ENCODE measurements at regions not wholly inside any gene's neighbourhood (a gene's known extent, or its start where the extent isn't known, plus 50 kb on each side); places are given as distances from the start of the nearest gene placed in this dataset.

DNA sequence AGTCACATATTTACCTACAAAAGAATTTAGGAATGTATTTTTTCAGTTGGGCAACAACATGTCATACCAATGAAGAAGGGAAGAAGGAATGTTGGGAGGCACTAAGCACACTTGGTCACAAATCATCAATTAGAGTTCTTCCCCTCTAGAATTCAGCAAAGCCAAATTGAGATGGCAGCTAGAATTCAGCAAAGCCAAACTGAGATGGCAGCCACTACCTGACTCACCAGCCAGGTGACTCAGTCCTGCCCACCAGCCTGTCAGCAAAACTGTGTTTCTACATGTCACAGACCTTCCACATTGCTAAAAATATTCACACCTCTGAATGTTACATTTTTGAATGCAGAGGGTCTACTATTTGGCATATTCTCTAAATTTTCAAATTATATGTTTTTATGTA is 63.2 kb upstream of the NOCT start:
- TF ChIP-seq, protein P1, sequence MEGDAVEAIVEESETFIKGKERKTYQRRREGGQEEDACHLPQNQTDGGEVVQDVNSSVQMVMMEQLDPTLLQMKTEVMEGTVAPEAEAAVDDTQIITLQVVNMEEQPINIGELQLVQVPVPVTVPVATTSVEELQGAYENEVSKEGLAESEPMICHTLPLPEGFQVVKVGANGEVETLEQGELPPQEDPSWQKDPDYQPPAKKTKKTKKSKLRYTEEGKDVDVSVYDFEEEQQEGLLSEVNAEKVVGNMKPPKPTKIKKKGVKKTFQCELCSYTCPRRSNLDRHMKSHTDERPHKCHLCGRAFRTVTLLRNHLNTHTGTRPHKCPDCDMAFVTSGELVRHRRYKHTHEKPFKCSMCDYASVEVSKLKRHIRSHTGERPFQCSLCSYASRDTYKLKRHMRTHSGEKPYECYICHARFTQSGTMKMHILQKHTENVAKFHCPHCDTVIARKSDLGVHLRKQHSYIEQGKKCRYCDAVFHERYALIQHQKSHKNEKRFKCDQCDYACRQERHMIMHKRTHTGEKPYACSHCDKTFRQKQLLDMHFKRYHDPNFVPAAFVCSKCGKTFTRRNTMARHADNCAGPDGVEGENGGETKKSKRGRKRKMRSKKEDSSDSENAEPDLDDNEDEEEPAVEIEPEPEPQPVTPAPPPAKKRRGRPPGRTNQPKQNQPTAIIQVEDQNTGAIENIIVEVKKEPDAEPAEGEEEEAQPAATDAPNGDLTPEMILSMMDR (IDR thresholded peaks at IDR 0.05), result no peak
- no peak for TF ChIP-seq POLR2A (IDR thresholded peaks at IDR 0.05)
- Histone ChIP-seq H3K27ac (no peak overlapping the region), H3K27me3 (no peaks in the 10 kb centered on the region), H3K36me3 (no peaks in the 10 kb centered on the region), H3K9me3 (no peaks in the 10 kb centered on the region), H3K4me3 (no peak overlapping the region), H3K4me1 (no peaks in the 10 kb centered on the region)
- DNase-seq, result no peak
- intact Hi-C loops (cut with DNase I; ENCODE audit: low total_unique reads), result no loop called here

DNA sequence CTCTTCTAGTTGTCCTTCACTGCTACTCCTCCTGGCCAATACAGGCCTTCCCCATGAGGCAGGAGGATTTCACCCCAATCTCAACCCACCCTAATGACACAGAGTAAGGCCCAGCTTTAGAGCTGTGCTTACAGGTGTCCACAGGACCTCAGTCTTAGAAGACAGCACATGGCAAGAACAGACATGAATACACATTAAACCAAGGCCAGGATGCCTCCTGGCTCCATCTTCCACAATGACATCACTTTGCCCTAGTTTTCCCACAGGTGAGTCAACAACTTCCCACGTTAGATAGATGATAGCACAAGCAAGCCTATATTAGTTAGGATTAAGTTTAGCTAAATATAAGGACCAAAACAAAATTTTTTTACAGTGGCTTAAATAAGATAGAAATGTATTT is 63.8 kb upstream of the NOCT start:
- Histone ChIP-seq H3K36me3 (no peaks in the 10 kb centered on the region), H3K27me3 (no peaks in the 10 kb centered on the region), H3K27ac (no peak overlapping the region), H3K4me1 (no peaks in the 10 kb centered on the region), H3K9me3 (no peaks in the 10 kb centered on the region), H3K4me3 (no peak overlapping the region)
- no peak for DNase-seq
- intact Hi-C loops (cut with DNase I; ENCODE audit: low total_unique reads), result no loop called here
- TF ChIP-seq, protein P1 (IDR thresholded peaks at IDR 0.05), result no peak
- no peak for TF ChIP-seq POLR2A (IDR thresholded peaks at IDR 0.05)

GRCh38 chr4:138949866-138950265 is 65.7 kb upstream of the NOCT start:
- no peaks in the 10 kb centered on the region for H3K4me1 ChIP-seq
- TF ChIP-seq POLR2A (IDR thresholded peaks at IDR 0.05), result no peak
- TF ChIP-seq, protein P1 (IDR thresholded peaks at IDR 0.05), result no peak
- no peaks in the 10 kb centered on the region for H3K9me3 ChIP-seq
- no peak overlapping the region for H3K4me3 ChIP-seq
- no peaks in the 10 kb centered on the region for H3K36me3 ChIP-seq
- no peaks in the 10 kb centered on the region for H3K27me3 ChIP-seq
- intact Hi-C loops (cut with DNase I; ENCODE audit: low total_unique reads), result no loop called here
- DNase-seq, result no peak
- no peak overlapping the region for H3K27ac ChIP-seq

DNA sequence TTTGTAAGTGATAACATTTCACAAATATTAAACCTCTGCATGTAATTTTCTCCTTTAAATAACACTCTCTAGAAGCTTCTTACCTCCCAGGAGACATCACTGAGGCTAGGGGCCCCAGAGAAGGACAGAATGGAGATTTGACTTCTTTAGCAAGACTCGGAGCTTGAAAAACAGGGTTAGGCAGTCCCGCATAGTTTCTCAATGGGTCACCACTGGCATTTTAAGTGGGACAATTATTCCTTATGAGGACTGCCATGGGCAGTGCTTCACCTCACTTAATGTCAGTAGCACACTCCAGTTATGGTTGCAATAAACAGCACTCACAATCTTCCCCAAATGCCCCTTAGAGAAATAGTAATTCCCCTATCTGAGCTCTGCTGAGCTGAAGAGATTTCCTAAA is 66.7 kb upstream of the NOCT start:
- H3K27ac ChIP-seq, result no peak overlapping the region
- no peak for DNase-seq
- intact Hi-C loops (cut with DNase I; ENCODE audit: low total_unique reads), result no loop called here
- H3K4me3 ChIP-seq, result no peak overlapping the region
- no peak for TF ChIP-seq POLR2A (IDR thresholded peaks at IDR 0.05)
- TF ChIP-seq, protein P1 (IDR thresholded peaks at IDR 0.05), result no peak
- H3K4me1 ChIP-seq, result no peaks in the 10 kb centered on the region
- no peaks in the 10 kb centered on the region for H3K9me3 ChIP-seq
- no peaks in the 10 kb centered on the region for H3K36me3 ChIP-seq
- H3K27me3 ChIP-seq, result no peaks in the 10 kb centered on the region

- intact Hi-C loops (cut with DNase I; ENCODE audit: low total_unique reads), result no loop called here
- Histone ChIP-seq H3K4me1 (no peaks in the 10 kb centered on the region), H3K4me3 (no peak overlapping the region), H3K27ac (no peak overlapping the region), H3K27me3 (no peaks in the 10 kb centered on the region), H3K36me3 (no peaks in the 10 kb centered on the region), H3K9me3 (no peaks in the 10 kb centered on the region)
- DNase-seq, result no peak
- TF ChIP-seq POLR2A (IDR thresholded peaks at IDR 0.05), result no peak
- TF ChIP-seq, protein P1 (IDR thresholded peaks at IDR 0.05), result no peak
Observed at GRCh38 chr4:138946306-138946705, 69.3 kb upstream of the NOCT start.

Measured in uterus (tissue), 3 donors.